Activated CD8-positive, alpha-beta T cell treated with anti-CD3 and anti-CD28 coated beads, Interleukin-2, amount 10 ng/mL, durations not matched to agents 7 days and 5 days (primary cell): ENCODE measurements at regions not wholly inside any gene's neighbourhood (a gene's known extent, or its start where the extent isn't known, plus 50 kb on each side); places are given as distances from the start of the nearest gene placed in this dataset.

Source experiments
- ATAC-seq: fragments of 150-1000 bp; cut with Tn5 transposase; one replicate; pipeline ENCODE4 v1.10.0; 2021; ENCODE audit warnings: moderate library complexity
- CTCF ChIA-PET: fragments of 350-600 bp; sonication (Branson Sonifier 250); formaldehyde crosslinking; loops from one replicate; lab custom pipeline; 2021; ENCODE audit warnings: antibody characterized with exemption; lab: Charles Lee
- POLR2A ChIA-PET: fragments of 350-600 bp; sonication (Branson Sonifier 250); formaldehyde crosslinking; loops from one replicate; lab custom pipeline; 2021; ENCODE audit warnings: antibody characterized with exemption; lab: Charles Lee
- DNase-seq: peaks from one replicate; pipeline ENCODE4 v3.0.0-alpha.2; 2020
- H3K27ac Mint-ChIP-seq: one replicate; pipeline ENCODE4 v1.8.0; 2021; ENCODE audit warnings: mild to moderate bottlenecking, mixed read lengths
- H3K27me3 Mint-ChIP-seq: one replicate; pipeline ENCODE4 v1.8.0; 2021; ENCODE audit warnings: low read depth, mixed read lengths
- H3K36me3 Mint-ChIP-seq: one replicate; pipeline ENCODE4 v1.8.0; 2021; ENCODE audit warnings: low read depth, mixed read lengths
- H3K4me1 Mint-ChIP-seq: one replicate; pipeline ENCODE4 v1.8.0; 2021; ENCODE audit warnings: low read depth, mixed read lengths
- H3K4me3 Mint-ChIP-seq: one replicate; pipeline ENCODE4 v1.8.0; 2021; ENCODE audit warnings: mild to moderate bottlenecking, mixed read lengths
- H3K9me3 Mint-ChIP-seq: one replicate; pipeline ENCODE4 v1.8.0; 2022; ENCODE audit warnings: mixed read lengths; ENCODE audit not compliant: insufficient read depth

GRCh38 chr22:47249370-47249928 is 487.0 kb downstream of the TBC1D22A start:
- no peak overlapping the region for H3K27ac Mint-ChIP-seq
- H3K4me1 Mint-ChIP-seq, result no peaks in the 10 kb centered on the region
- DNase-seq, result peak; percentile 10
- H3K9me3 Mint-ChIP-seq, result no peaks in the 10 kb centered on the region
- peaks cover 3% of the 10 kb centered on the region for H3K27me3 Mint-ChIP-seq
- CTCF ChIA-PET, result no interaction called here
- POLR2A ChIA-PET, result no interaction called here
- H3K36me3 Mint-ChIP-seq, result no peaks in the 10 kb centered on the region
- no peak for ATAC-seq
- no peak overlapping the region for H3K4me3 Mint-ChIP-seq

- Mint-ChIP-seq H3K27me3 (peaks cover 5% of the 10 kb centered on the region), H3K4me3 (no peak overlapping the region), H3K9me3 (no peaks in the 10 kb centered on the region), H3K36me3 (no peaks in the 10 kb centered on the region), H3K27ac (no peak overlapping the region), H3K4me1 (no peaks in the 10 kb centered on the region)
- CTCF ChIA-PET, result no interaction called here
- DNase-seq, result peak; percentile 1
- POLR2A ChIA-PET, result no interaction called here
- ATAC-seq, result no peak
These were observed 486.5 kb downstream of the TBC1D22A start for GRCh38 chr22:47248925-47249324.

GRCh38 chr22:47247579-47248240 is 485.3 kb downstream of the TBC1D22A start:
- no peaks in the 10 kb centered on the region for H3K4me1 Mint-ChIP-seq
- no peaks in the 10 kb centered on the region for H3K9me3 Mint-ChIP-seq
- no peaks in the 10 kb centered on the region for H3K36me3 Mint-ChIP-seq
- DNase-seq (peak; percentile 16), ATAC-seq (no peak)
- CTCF ChIA-PET, result no interaction called here
- H3K27ac Mint-ChIP-seq, result no peak overlapping the region
- no peak overlapping the region for H3K4me3 Mint-ChIP-seq
- POLR2A ChIA-PET, result no interaction called here
- H3K27me3 Mint-ChIP-seq, result peaks cover 5% of the 10 kb centered on the region

DNA sequence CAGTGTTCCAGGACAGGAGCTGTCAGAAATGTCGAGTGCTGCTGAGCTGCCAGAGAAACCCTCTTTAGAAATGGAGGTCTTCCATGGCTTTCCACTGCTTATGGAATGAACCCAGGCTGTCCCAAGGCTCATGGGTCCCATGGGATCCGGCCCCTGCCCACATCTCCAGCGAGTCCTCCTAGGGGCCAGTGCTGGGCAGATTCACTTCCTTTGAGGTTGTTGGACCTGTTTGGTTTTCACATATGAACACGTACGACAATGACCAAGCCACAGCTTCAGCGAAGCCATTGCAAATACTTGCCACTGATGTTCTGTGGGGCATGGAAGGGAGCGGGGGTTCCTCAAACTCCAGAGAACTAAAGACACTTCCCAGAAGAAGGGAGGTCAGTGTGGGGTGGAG is 483.3 kb downstream of the TBC1D22A start:
- POLR2A ChIA-PET, result no interaction called here
- Mint-ChIP-seq H3K4me1 (no peaks in the 10 kb centered on the region), H3K36me3 (no peaks in the 10 kb centered on the region), H3K4me3 (no peak overlapping the region), H3K9me3 (no peaks in the 10 kb centered on the region), H3K27ac (no peak overlapping the region), H3K27me3 (peaks cover 5% of the 10 kb centered on the region)
- CTCF ChIA-PET, result no interaction called here
- DNase-seq (peak; percentile 3), ATAC-seq (no peak)

DNA sequence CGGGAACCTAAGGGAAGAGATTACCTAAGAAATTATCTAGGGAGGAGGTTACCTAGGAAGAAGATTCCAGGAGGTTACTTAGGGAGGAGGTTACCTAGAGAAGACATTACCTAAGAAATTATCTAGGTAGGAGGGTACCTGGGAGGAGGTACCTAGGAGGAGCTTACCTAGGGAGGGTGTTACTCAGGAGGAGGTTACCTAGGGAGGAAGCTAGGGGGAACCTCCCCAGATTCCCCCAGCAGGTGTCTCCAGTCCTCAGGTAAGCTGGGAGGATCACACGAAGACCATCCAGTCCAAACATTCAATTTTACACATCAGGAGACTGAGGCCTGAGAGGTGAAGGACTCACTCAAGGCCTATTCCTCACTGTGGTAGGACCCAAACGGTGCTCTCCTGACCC is 482.8 kb downstream of the TBC1D22A start:
- no peak for DNase-seq
- Mint-ChIP-seq H3K27me3 (peaks cover 5% of the 10 kb centered on the region), H3K4me1 (no peaks in the 10 kb centered on the region), H3K9me3 (no peaks in the 10 kb centered on the region), H3K4me3 (no peak overlapping the region), H3K36me3 (no peaks in the 10 kb centered on the region), H3K27ac (no peak overlapping the region)
- ChIA-PET CTCF (no interaction called here), POLR2A (no interaction called here)
- no peak for ATAC-seq

DNA sequence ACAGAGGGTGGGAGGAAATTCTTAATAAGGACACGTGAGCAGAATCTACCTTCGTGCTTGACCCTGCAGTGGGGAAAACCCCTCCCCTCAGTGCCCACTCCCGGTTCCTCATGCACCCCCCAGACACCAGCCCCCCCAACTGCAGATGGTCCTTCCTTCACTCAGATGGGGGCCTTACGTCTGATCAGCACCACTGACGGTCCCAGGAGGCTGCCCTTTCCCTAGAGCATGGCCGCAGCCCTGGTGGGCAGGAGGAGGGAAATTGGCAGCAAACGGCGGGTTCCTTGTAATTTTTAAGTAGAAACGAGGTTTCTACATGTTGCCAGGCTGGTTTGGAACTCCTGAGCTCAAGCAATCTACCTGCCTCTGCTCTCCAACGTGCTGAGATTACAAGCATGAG is 477.7 kb downstream of the TBC1D22A start:
- Mint-ChIP-seq H3K27ac (no peak overlapping the region), H3K27me3 (peaks cover 5% of the 10 kb centered on the region), H3K36me3 (no peaks in the 10 kb centered on the region), H3K9me3 (no peaks in the 10 kb centered on the region), H3K4me1 (no peaks in the 10 kb centered on the region), H3K4me3 (no peak overlapping the region)
- CTCF ChIA-PET, result no interaction called here
- POLR2A ChIA-PET, result no interaction called here
- DNase-seq (no peak), ATAC-seq (no peak)

DNA sequence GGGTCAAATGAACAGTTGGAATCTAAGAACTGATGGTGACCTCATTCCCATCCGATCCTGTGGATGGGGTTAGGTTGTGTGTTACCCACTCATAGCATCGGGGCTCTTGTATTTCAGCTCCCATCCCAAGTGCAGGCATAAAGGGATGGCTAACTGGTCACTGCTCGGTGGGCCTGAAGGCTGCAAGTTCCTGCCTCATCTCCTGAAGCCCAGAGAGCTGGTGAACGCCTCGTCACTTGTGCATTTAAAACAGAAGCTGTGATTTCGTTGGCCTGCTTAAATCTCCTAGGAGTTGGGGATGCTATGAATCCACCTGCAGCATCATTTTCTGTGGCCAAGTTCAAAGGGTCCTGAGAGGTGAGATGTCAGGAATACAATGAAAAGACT is 477.0 kb downstream of the TBC1D22A start:
- no peak for ATAC-seq
- H3K9me3 Mint-ChIP-seq, result no peaks in the 10 kb centered on the region
- no peak overlapping the region for H3K4me3 Mint-ChIP-seq
- DNase-seq, result no peak
- H3K27me3 Mint-ChIP-seq, result peaks cover 1% of the 10 kb centered on the region
- H3K4me1 Mint-ChIP-seq, result no peaks in the 10 kb centered on the region
- ChIA-PET CTCF (no interaction called here), POLR2A (no interaction called here)
- H3K27ac Mint-ChIP-seq, result no peak overlapping the region
- H3K36me3 Mint-ChIP-seq, result no peaks in the 10 kb centered on the region

DNA sequence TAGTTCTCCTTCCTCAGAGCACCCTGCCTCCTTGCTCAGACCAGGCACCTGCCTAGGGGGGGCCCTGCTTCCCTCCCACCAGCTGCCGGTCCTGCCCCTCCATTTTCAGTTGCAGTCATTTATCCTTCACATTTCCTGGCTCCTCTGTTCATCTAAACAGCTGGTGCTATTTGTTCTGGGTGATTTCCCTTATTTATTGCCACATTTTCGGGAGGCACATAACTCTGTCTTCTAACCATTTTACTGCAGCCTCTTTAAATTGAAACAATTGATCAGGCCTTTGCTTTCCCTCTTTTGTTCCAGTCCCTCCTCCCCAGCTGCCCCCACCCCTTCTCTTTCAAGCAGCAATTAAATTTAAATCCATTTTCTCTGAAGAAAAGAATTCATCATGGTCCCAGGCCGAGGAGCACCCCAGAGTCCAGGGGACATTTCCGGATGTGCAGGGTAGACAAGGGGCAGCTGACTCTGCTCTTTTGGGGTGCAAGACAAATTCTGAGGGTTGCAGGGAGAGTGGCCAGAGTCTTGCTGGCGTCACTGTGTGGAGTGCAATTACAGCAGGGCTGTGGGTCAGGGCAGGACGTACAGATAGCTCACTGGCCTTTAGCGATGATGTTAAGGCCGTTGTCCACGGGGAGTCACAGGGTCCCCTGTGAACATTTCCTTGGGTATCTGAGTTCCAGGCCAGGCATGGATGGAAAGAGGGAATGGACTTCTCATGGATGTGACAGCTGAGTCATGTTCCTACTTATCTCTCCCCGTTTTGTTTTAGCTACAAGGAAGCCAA is 476.4 kb downstream of the TBC1D22A start:
- no peaks in the 10 kb centered on the region for H3K27me3 Mint-ChIP-seq
- no peak overlapping the region for H3K27ac Mint-ChIP-seq
- no peak for DNase-seq
- CTCF ChIA-PET, result no interaction called here
- no peaks in the 10 kb centered on the region for H3K36me3 Mint-ChIP-seq
- no peaks in the 10 kb centered on the region for H3K9me3 Mint-ChIP-seq
- no peak for ATAC-seq
- H3K4me3 Mint-ChIP-seq, result no peak overlapping the region
- POLR2A ChIA-PET, result no interaction called here
- no peaks in the 10 kb centered on the region for H3K4me1 Mint-ChIP-seq

- H3K27me3 Mint-ChIP-seq, result no peaks in the 10 kb centered on the region
- no peak overlapping the region for H3K4me3 Mint-ChIP-seq
- DNase-seq (no peak), ATAC-seq (no peak)
- H3K36me3 Mint-ChIP-seq, result no peaks in the 10 kb centered on the region
- CTCF ChIA-PET, result no interaction called here
- H3K27ac Mint-ChIP-seq, result no peak overlapping the region
- POLR2A ChIA-PET, result no interaction called here
- peaks cover 5% of the 10 kb centered on the region for H3K9me3 Mint-ChIP-seq
- no peaks in the 10 kb centered on the region for H3K4me1 Mint-ChIP-seq
These were observed 475.5 kb downstream of the TBC1D22A start for GRCh38 chr22:47237890-47238480.

GRCh38 chr22:47236718-47237117 is 474.3 kb downstream of the TBC1D22A start:
- Mint-ChIP-seq H3K4me1 (no peaks in the 10 kb centered on the region), H3K9me3 (peaks cover 5% of the 10 kb centered on the region), H3K4me3 (no peak overlapping the region), H3K36me3 (no peaks in the 10 kb centered on the region), H3K27me3 (no peaks in the 10 kb centered on the region), H3K27ac (no peak overlapping the region)
- POLR2A ChIA-PET, result no interaction called here
- DNase-seq, result no peak
- CTCF ChIA-PET, result no interaction called here
- no peak for ATAC-seq

- DNase-seq (no peak), ATAC-seq (no peak)
- no peaks in the 10 kb centered on the region for H3K27me3 Mint-ChIP-seq
- ChIA-PET POLR2A (no interaction called here), CTCF (no interaction called here)
- no peak overlapping the region for H3K4me3 Mint-ChIP-seq
- peaks cover 5% of the 10 kb centered on the region for H3K9me3 Mint-ChIP-seq
- H3K4me1 Mint-ChIP-seq, result no peaks in the 10 kb centered on the region
- H3K27ac Mint-ChIP-seq, result no peak overlapping the region
- no peaks in the 10 kb centered on the region for H3K36me3 Mint-ChIP-seq
These were observed 473.7 kb downstream of the TBC1D22A start for GRCh38 chr22:47236161-47236560.
